Peyer's patch (tissue), 4 donors: ENCODE measurements at regions not wholly inside any gene's neighbourhood (a gene's known extent, or its start where the extent isn't known, plus 50 kb on each side); places are given as distances from the start of the nearest gene placed in this dataset.

Experiments
- DNase-seq, 3 donors: peaks; one replicate each; pipeline ENCODE4 v3.0.0-alpha.2; 2017 to 2019
- H3K27ac ChIP-seq, 4 donors: fragments of 200-600 bp; sonication (generic); one replicate each; pipeline ENCODE4 v1.5.1; 2016 to 2019
- H3K27me3 ChIP-seq, 2 donors: fragments of 200-600 bp; sonication (generic); one replicate each; pipeline ENCODE4 v1.5.1; 2019
- H3K36me3 ChIP-seq, 3 donors: fragments of 200-600 bp; sonication (generic); one replicate each; pipeline ENCODE4 v1.5.1; 2016 to 2019
- H3K4me1 ChIP-seq, 4 donors: fragments of 200-600 bp; sonication (generic); one replicate each; pipeline ENCODE4 v1.5.1; 2016 to 2019
- H3K4me3 ChIP-seq, 4 donors: fragments of 200-600 bp; sonication (generic); 1 replicate in 3 of 4; 2 replicates in 1 of 4; pipeline ENCODE4 v1.5.1; 2016 to 2019; ENCODE audit warnings: mild to moderate bottlenecking in 1 of 4
- H3K9me3 ChIP-seq, 4 donors: fragments of 200-600 bp; sonication (generic); one replicate each; pipeline ENCODE4 v1.5.1; 2016 to 2019; ENCODE audit warnings: mild to moderate bottlenecking in 1 of 4
- POLR2A ChIP-seq, 2 donors: fragments of 450-650 bp; IDR thresholded peaks; one replicate each; pipeline ENCODE4 v1.5.1; 2017; ENCODE audit warnings: antibody characterized with exemption in 2 of 2, mild to moderate bottlenecking in 2 of 2, moderate library complexity in 2 of 2
- TF ChIP-seq, protein P1 (sequence below), 6 experiments: fragments of 450-650 bp in 4 of 6; fragments of 200-600 bp in 2 of 6; sonication (generic) in 1 of 6; IDR thresholded peaks; one replicate each; pipeline ENCODE4 v1.5.1; 2017 to 2019; ENCODE audit warnings: antibody characterized with exemption in 6 of 6, mild to moderate bottlenecking in 3 of 6, moderate library complexity in 1 of 6

DNA sequence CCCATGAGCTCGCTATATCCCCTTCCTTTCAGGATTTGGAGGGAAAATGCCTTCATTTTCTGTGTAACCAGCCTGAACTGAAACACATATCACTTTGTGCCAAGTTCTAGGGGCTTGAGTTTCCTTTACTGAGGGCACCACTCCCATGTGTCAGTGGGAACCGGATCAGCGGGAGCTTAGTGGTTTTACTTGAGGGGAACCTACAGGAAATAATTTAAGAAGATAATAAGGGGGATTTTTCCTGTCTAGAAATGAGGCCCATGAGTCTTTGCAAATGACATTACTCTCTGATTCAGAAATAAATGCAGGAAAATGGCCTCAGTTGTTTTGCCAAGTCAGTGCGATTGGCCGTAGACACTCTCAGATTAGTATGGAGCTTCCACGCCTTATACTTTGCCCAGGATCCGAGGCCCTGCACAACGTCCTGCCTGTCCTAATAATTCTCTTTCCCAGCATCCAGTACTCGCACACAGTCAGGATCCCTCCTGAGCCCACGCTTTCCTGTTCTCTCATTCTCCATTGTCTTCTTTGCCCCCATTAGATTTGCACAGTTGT, 86.4 kb upstream of the LYZL1 start:
- Histone ChIP-seq H3K4me1 (no peaks in the 10 kb centered on the region), H3K4me3 (no peak overlapping the region), H3K27ac (no peak overlapping the region), H3K27me3 (no peaks in the 10 kb centered on the region), H3K36me3 (no peaks in the 10 kb centered on the region), H3K9me3 (no peaks in the 10 kb centered on the region)
- no peak for TF ChIP-seq POLR2A (IDR thresholded peaks at IDR 0.05)
- TF ChIP-seq, protein P1, sequence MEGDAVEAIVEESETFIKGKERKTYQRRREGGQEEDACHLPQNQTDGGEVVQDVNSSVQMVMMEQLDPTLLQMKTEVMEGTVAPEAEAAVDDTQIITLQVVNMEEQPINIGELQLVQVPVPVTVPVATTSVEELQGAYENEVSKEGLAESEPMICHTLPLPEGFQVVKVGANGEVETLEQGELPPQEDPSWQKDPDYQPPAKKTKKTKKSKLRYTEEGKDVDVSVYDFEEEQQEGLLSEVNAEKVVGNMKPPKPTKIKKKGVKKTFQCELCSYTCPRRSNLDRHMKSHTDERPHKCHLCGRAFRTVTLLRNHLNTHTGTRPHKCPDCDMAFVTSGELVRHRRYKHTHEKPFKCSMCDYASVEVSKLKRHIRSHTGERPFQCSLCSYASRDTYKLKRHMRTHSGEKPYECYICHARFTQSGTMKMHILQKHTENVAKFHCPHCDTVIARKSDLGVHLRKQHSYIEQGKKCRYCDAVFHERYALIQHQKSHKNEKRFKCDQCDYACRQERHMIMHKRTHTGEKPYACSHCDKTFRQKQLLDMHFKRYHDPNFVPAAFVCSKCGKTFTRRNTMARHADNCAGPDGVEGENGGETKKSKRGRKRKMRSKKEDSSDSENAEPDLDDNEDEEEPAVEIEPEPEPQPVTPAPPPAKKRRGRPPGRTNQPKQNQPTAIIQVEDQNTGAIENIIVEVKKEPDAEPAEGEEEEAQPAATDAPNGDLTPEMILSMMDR (IDR thresholded peaks at IDR 0.05): no peak
- DNase-seq: no peak

DNA sequence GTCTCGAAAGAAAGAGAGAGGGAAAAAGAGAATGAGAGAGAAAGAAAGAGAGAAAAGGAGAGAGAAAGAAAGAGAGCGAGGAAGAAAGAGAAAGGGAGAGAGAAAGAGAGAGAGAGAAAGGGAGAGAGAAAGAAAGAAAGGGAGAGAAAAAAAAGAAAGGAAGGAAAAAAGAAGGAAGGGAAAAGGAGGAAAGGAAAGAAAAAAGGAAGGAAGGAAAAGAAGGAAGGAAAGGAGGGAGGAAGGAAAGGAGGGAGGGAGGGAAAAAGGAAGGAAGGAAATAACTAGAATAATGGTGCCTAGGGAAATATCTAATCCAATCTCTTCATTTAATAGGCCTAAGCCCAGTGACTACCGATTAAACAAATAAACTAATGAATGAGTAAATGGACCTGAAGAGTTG, 85.4 kb upstream of the LYZL1 start:
- Histone ChIP-seq H3K4me3 (no peak overlapping the region), H3K27me3 (no peaks in the 10 kb centered on the region), H3K36me3 (no peaks in the 10 kb centered on the region), H3K4me1 (no peaks in the 10 kb centered on the region), H3K27ac (no peak overlapping the region), H3K9me3 (no peaks in the 10 kb centered on the region)
- no peak for DNase-seq
- TF ChIP-seq, protein P1 (IDR thresholded peaks at IDR 0.05): no peak
- TF ChIP-seq POLR2A (IDR thresholded peaks at IDR 0.05): no peak

DNA sequence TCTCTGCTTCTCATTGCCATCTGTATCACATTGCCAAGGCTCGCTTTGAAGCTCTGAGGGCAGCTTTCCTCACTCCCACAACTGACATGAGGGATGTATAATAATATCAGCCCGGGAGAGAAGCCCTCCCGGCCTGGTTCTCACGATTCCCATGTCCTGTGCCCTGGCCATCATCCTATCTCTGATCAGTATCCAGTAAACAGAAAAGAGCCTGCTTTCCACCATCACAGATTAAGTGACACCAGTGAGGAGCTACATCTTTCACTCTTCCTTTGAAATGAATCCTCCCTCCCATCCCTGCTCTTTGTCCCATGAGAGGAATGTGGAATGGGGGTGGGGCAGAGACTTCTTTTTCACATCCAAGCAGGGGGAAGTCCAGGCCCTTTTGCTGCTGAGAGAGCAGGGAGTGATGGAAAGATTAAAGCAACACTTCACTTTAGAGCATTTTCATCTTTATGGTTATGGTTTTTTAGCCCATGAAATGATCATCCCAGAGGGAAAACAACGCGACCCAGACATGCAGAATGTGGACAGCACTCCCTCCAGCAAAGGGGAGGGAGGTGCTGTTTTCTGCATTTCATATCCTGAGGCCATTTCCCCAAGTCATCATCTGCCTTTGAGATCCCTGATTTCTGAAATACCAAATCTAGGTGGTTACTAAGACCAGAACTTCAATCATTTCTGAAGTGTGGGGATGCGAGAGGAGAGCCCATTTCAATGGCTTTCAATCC, 84.6 kb upstream of the LYZL1 start:
- Histone ChIP-seq H3K27ac (no peak overlapping the region), H3K4me3 (no peak overlapping the region), H3K27me3 (no peaks in the 10 kb centered on the region), H3K9me3 (no peaks in the 10 kb centered on the region), H3K36me3 (no peaks in the 10 kb centered on the region), H3K4me1 (no peaks in the 10 kb centered on the region)
- TF ChIP-seq POLR2A (IDR thresholded peaks at IDR 0.05): no peak
- TF ChIP-seq, protein P1 (IDR thresholded peaks at IDR 0.05): no peak
- DNase-seq: no peak

DNA sequence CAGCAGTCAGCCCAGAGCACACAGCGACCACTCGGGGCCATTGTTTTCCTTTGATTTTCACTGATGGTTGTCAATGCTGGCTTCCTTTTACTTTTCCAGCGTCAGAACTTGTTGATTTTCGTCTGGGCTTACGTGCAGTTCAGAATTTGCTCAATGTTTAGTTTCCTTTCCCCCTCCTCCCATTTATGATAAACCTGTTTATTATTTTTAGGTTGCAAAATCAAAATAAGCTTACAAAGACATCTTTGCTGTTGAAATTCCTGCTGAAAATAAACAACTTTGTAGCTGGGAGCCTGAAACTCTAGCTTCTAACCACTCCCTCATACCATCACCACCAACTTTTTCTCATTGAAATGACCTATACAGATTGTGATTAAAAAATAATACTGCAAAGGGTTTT, 83.1 kb upstream of the LYZL1 start:
- H3K36me3 ChIP-seq: no peaks in the 10 kb centered on the region
- no peaks in the 10 kb centered on the region for H3K9me3 ChIP-seq
- no peak overlapping the region for H3K27ac ChIP-seq
- no peaks in the 10 kb centered on the region for H3K27me3 ChIP-seq
- H3K4me3 ChIP-seq: no peak overlapping the region
- no peak for TF ChIP-seq POLR2A (IDR thresholded peaks at IDR 0.05)
- TF ChIP-seq, protein P1 (IDR thresholded peaks at IDR 0.05): no peak
- no peak for DNase-seq
- H3K4me1 ChIP-seq: no peaks in the 10 kb centered on the region

DNA sequence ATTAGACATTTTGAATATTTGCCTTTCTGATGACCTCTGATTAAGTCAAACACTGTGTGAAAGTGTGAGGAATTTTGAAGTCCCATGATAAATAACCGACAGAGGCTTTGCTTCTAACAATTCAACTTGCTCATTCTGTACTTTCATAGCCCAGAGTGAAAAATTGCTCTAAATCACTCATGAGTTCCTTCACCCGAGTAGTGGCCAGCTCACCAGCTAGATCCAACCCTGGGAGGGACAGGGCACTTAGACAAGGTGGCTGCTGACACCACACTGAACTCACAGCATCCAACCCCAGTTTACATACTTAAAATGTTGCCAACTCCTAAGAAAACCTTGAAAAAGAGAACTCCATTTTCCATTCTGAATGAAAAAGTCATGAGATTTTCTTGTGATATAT, 80.0 kb upstream of the LYZL1 start:
- Histone ChIP-seq H3K27ac (no peak overlapping the region), H3K4me1 (no peaks in the 10 kb centered on the region), H3K9me3 (no peaks in the 10 kb centered on the region), H3K27me3 (no peaks in the 10 kb centered on the region), H3K36me3 (no peaks in the 10 kb centered on the region), H3K4me3 (no peak overlapping the region)
- no peak for TF ChIP-seq POLR2A (IDR thresholded peaks at IDR 0.05)
- TF ChIP-seq, protein P1 (IDR thresholded peaks at IDR 0.05): no peak
- DNase-seq: no peak
